Breast epithelium (tissue), 4 donors: ENCODE measurements at regions not wholly inside any gene's neighbourhood (a gene's known extent, or its start where the extent isn't known, plus 50 kb on each side); places are given as distances from the start of the nearest gene placed in this dataset.

Source experiments
- DNase-seq, 2 donors: peaks; one replicate each; pipeline ENCODE4 v3.0.0-alpha.2; 2019; ENCODE audit warnings: low spot score in 2 of 2
- H3K27ac ChIP-seq, 2 donors: fragments of 200-600 bp; sonication (generic) in 1 of 2; one replicate each; pipeline ENCODE4 v1.5.1; 2016 to 2019; ENCODE audit warnings: mild to moderate bottlenecking in 1 of 2
- H3K27me3 ChIP-seq, 2 donors: fragments of 200-600 bp; sonication (generic) in 1 of 2; one replicate each; pipeline versions ENCODE4 v1.5.1 to v1.6.0; 2017 to 2019; ENCODE audit warnings: control low read depth in 1 of 2, mild to moderate bottlenecking in 1 of 2
- H3K36me3 ChIP-seq: fragments of 200-600 bp; one replicate; pipeline ENCODE4 v1.5.1; 2019
- H3K4me1 ChIP-seq, 2 donors: fragments of 200-600 bp; sonication (generic); one replicate each; pipeline ENCODE4 v1.5.1; 2016 to 2019; ENCODE audit warnings: control low read depth in 1 of 2
- H3K4me3 ChIP-seq, 3 donors: fragments of 200-600 bp; sonication (generic); 1 replicate in 2 of 3; 2 replicates in 1 of 3; pipeline ENCODE4 v1.5.1; 2016 to 2019; ENCODE audit warnings: mild to moderate bottlenecking in 3 of 3, moderate library complexity in 2 of 3
- H3K9me3 ChIP-seq, 2 donors: fragments of 200-600 bp; sonication (generic) in 1 of 2; one replicate each; pipeline ENCODE4 v1.5.1; 2016 to 2019; ENCODE audit warnings: control low read depth in 1 of 2
- CTCF ChIP-seq, 3 donors: fragments of 450-650 bp; IDR thresholded peaks; one replicate each; pipeline ENCODE4 v1.5.1; 2016 to 2017; ENCODE audit warnings: antibody characterized with exemption in 3 of 3, mild to moderate bottlenecking in 3 of 3, moderate library complexity in 3 of 3
- POLR2A ChIP-seq: fragments of 450-650 bp; IDR thresholded peaks from one replicate; pipeline ENCODE4 v1.6.1; 2016; ENCODE audit warnings: antibody characterized with exemption, mild to moderate bottlenecking, moderate library complexity
- POLR2AphosphoS5 ChIP-seq, 3 donors: sonication (generic); formaldehyde crosslinking; IDR thresholded peaks; one replicate each; pipeline ENCODE4 v1.6.1; 2017; ENCODE audit warnings: antibody characterized with exemption in 3 of 3
- intact Hi-C: fragments of 100-400 bp; cut with DNase I; formaldehyde crosslinking; loops from one replicate; pipeline ENCODE4 v1.15.1; 2023; ENCODE audit warnings: low total_unique reads

GRCh38 chr15:29919380-29919881 lies 97.2 kb upstream of the TJP1 start:
- Histone ChIP-seq H3K4me3 (no peak overlapping the region), H3K4me1 (no peaks in the 10 kb centered on the region), H3K27ac (no peak overlapping the region), H3K9me3 (no peaks in the 10 kb centered on the region), H3K36me3 (no peaks in the 10 kb centered on the region), H3K27me3 (no peaks in the 10 kb centered on the region)
- intact Hi-C loops = no loop called here
- no peak for DNase-seq
- TF ChIP-seq POLR2A = no peak

GRCh38 chr15:29917600-29918597 lies 95.6 kb upstream of the TJP1 start:
- intact Hi-C loops = no loop called here
- DNase-seq = no peak
- H3K4me1 ChIP-seq = no peaks in the 10 kb centered on the region
- H3K4me3 ChIP-seq = no peak overlapping the region
- H3K27me3 ChIP-seq = no peaks in the 10 kb centered on the region
- H3K27ac ChIP-seq = no peak overlapping the region
- no peaks in the 10 kb centered on the region for H3K36me3 ChIP-seq
- TF ChIP-seq POLR2A (no peak), CTCF (IDR thresholded peaks at IDR 0.05) (no peak), POLR2AphosphoS5 (IDR thresholded peaks at IDR 0.05) (no peak)
- no peaks in the 10 kb centered on the region for H3K9me3 ChIP-seq

- Histone ChIP-seq H3K4me3 (no peak overlapping the region), H3K4me1 (no peaks in the 10 kb centered on the region), H3K27me3 (no peaks in the 10 kb centered on the region), H3K36me3 (no peaks in the 10 kb centered on the region), H3K27ac (no peak overlapping the region), H3K9me3 (peaks cover 0 to 8% of the 10 kb centered on the region in 2 donors)
- DNase-seq = no peak
- TF ChIP-seq POLR2A (no peak), POLR2AphosphoS5 (IDR thresholded peaks at IDR 0.05) (no peak), CTCF (IDR thresholded peaks at IDR 0.05) (no peak)
- intact Hi-C loops = no loop called here
Observed at GRCh38 chr15:29914511-29914926, 92.3 kb upstream of the TJP1 start.

- intact Hi-C loops = no loop called here
- H3K27ac ChIP-seq = no peak overlapping the region
- no peaks in the 10 kb centered on the region for H3K36me3 ChIP-seq
- H3K27me3 ChIP-seq = no peaks in the 10 kb centered on the region
- no peak for DNase-seq
- no peaks in the 10 kb centered on the region for H3K4me1 ChIP-seq
- no peak for TF ChIP-seq POLR2A
- TF ChIP-seq POLR2AphosphoS5 (IDR thresholded peaks at IDR 0.05) = no peak
- TF ChIP-seq CTCF (IDR thresholded peaks at IDR 0.05) = no peak
- H3K4me3 ChIP-seq = no peak overlapping the region
- H3K9me3 ChIP-seq = peaks cover 0 to 8% of the 10 kb centered on the region in 2 donors
Observed at GRCh38 chr15:29913528-29914135, 91.4 kb upstream of the TJP1 start.

GRCh38 chr15:29911705-29912104 lies 89.4 kb upstream of the TJP1 start:
- intact Hi-C loops = no loop called here
- H3K27ac ChIP-seq = no peak overlapping the region
- peaks cover 0 to 8% of the 10 kb centered on the region in 2 donors for H3K9me3 ChIP-seq
- H3K36me3 ChIP-seq = no peaks in the 10 kb centered on the region
- no peak overlapping the region for H3K4me3 ChIP-seq
- no peaks in the 10 kb centered on the region for H3K4me1 ChIP-seq
- DNase-seq = no peak
- TF ChIP-seq POLR2A (no peak), POLR2AphosphoS5 (IDR thresholded peaks at IDR 0.05) (no peak), CTCF (IDR thresholded peaks at IDR 0.05) (no peak)
- H3K27me3 ChIP-seq = no peaks in the 10 kb centered on the region
